ENCODE measurements at regions not wholly inside any gene's neighbourhood (a gene's known extent, or its start where the extent isn't known, plus 50 kb on each side); places are given as distances from the start of the nearest gene placed in this dataset.

- TF ChIP-seq CEBPZ (IDR thresholded peaks at IDR 0.05; ENCODE audit: low read depth, low read length) = no peak
- no peak for TF ChIP-seq CTCF (IDR thresholded peaks at IDR 0.05 in 2 of 3, conservative IDR thresholded peaks at IDR 0.05 in 1 of 3; ENCODE audit: control insufficient read depth in 2 of 3, extremely low read depth in 1 of 3, insufficient read depth in 1 of 3, low read depth in 3 of 3, low read length in 3 of 3)
- TF ChIP-seq BHLHE40 (IDR thresholded peaks at IDR 0.05; ENCODE audit: borderline replicate concordance in 1 of 2, low read depth in 2 of 2, low read length in 1 of 2) = no peak
- no peak for TF ChIP-seq ZBTB33 (IDR thresholded peaks at IDR 0.05)
- no peak for TF ChIP-seq RCOR1 (conservative IDR thresholded peaks at IDR 0.05; ENCODE audit: low read depth, low read length)
- no peak for TF ChIP-seq SMC3 (IDR thresholded peaks at IDR 0.05; ENCODE audit: borderline replicate concordance, low read length)
- no peak for TF ChIP-seq HCFC1 (IDR thresholded peaks at IDR 0.05; ENCODE audit: low read length)
- no peak for TF ChIP-seq POLR2A (IDR thresholded peaks at IDR 0.05; ENCODE audit: low read depth, low read length)
- TF ChIP-seq ATF3 (IDR thresholded peaks at IDR 0.05; ENCODE audit: borderline replicate concordance, extremely low read depth, low read depth, low read length) = no peak
- no peak for TF ChIP-seq USF1 (IDR thresholded peaks at IDR 0.05; ENCODE audit: borderline replicate concordance, extremely low read length, insufficient read depth, low read depth, low read length)
- no peak for TF ChIP-seq EP300 (IDR thresholded peaks at IDR 0.05; ENCODE audit: borderline replicate concordance in 1 of 2, control insufficient read depth in 1 of 2, low read depth in 2 of 2, low read length in 2 of 2)
- TF ChIP-seq SP1 (IDR thresholded peaks at IDR 0.05; ENCODE audit: low read depth, low read length) = no peak
- no peak for TF ChIP-seq HDAC6 (IDR thresholded peaks at IDR 0.05; ENCODE audit: unreplicated experiment)
- TF ChIP-seq MAX (IDR thresholded peaks at IDR 0.05; ENCODE audit: low read depth, low read length) = no peak
Observed at GRCh38 chr12:13509740-13510139, 313.2 kb downstream of the EMP1 start.

Data from GM12878 (cell line).